ENCODE measurements at regions not wholly inside any gene's neighbourhood (a gene's known extent, or its start where the extent isn't known, plus 50 kb on each side); places are given as distances from the start of the nearest gene placed in this dataset.
"Not testable (repeated sequence)": the region's sequence is repeated elsewhere in the genome, so short reads cannot be mapped to it uniquely, and the experiment has no call there.

GRCh38 chr18:39464006-39464405, 1898.4 kb upstream of the CELF4 start:
- no peaks in the 10 kb centered on the region for H3K27me3 ChIP-seq (replicated peaks; ENCODE audit: control insufficient read depth, insufficient read depth, low read length, poor library complexity, severe bottlenecking)
- no peak overlapping the region for H3K4me3 ChIP-seq (ENCODE audit: insufficient read depth, low read depth, low read length, poor library complexity, severe bottlenecking)
- no peaks in the 10 kb centered on the region for H3K9me3 ChIP-seq (ENCODE audit: control insufficient read depth, low read length)
- H3K36me3 ChIP-seq (ENCODE audit: control insufficient read depth, insufficient read depth, low read length) = no peaks in the 10 kb centered on the region
- no peaks in the 10 kb centered on the region for H3K4me1 ChIP-seq (ENCODE audit: control insufficient read depth, insufficient read depth, low read length, poor library complexity, severe bottlenecking)
- no peak overlapping the region for H3K27ac ChIP-seq (ENCODE audit: insufficient read depth, low read length, poor library complexity, severe bottlenecking)
- no peak for DNase-seq

- DNase-seq = no peak
- Histone ChIP-seq H3K27me3 (replicated peaks; ENCODE audit: control insufficient read depth, insufficient read depth, low read length, poor library complexity, severe bottlenecking) (no peaks in the 10 kb centered on the region), H3K27ac (ENCODE audit: insufficient read depth, low read length, poor library complexity, severe bottlenecking) (no peak overlapping the region), H3K9me3 (ENCODE audit: control insufficient read depth, low read length) (no peaks in the 10 kb centered on the region), H3K36me3 (ENCODE audit: control insufficient read depth, insufficient read depth, low read length) (no peaks in the 10 kb centered on the region), H3K4me1 (ENCODE audit: control insufficient read depth, insufficient read depth, low read length, poor library complexity, severe bottlenecking) (no peaks in the 10 kb centered on the region), H3K4me3 (ENCODE audit: insufficient read depth, low read depth, low read length, poor library complexity, severe bottlenecking) (no peak overlapping the region)
Observed at GRCh38 chr18:39462436-39462835, 1896.8 kb upstream of the CELF4 start.

GRCh38 chr18:39460136-39460535, 1894.5 kb upstream of the CELF4 start:
- no peaks in the 10 kb centered on the region for H3K27me3 ChIP-seq (replicated peaks; ENCODE audit: control insufficient read depth, insufficient read depth, low read length, poor library complexity, severe bottlenecking)
- no peak overlapping the region for H3K27ac ChIP-seq (ENCODE audit: insufficient read depth, low read length, poor library complexity, severe bottlenecking)
- H3K4me1 ChIP-seq (ENCODE audit: control insufficient read depth, insufficient read depth, low read length, poor library complexity, severe bottlenecking) = no peaks in the 10 kb centered on the region
- H3K9me3 ChIP-seq (ENCODE audit: control insufficient read depth, low read length) = no peaks in the 10 kb centered on the region
- no peaks in the 10 kb centered on the region for H3K36me3 ChIP-seq (ENCODE audit: control insufficient read depth, insufficient read depth, low read length)
- H3K4me3 ChIP-seq (ENCODE audit: insufficient read depth, low read depth, low read length, poor library complexity, severe bottlenecking) = no peak overlapping the region
- DNase-seq = no peak

- H3K4me1 ChIP-seq (ENCODE audit: control insufficient read depth, insufficient read depth, low read length, poor library complexity, severe bottlenecking) = no peaks in the 10 kb centered on the region
- no peaks in the 10 kb centered on the region for H3K9me3 ChIP-seq (ENCODE audit: control insufficient read depth, low read length)
- no peak overlapping the region for H3K27ac ChIP-seq (ENCODE audit: insufficient read depth, low read length, poor library complexity, severe bottlenecking)
- H3K27me3 ChIP-seq (replicated peaks; ENCODE audit: control insufficient read depth, insufficient read depth, low read length, poor library complexity, severe bottlenecking) = no peaks in the 10 kb centered on the region
- no peaks in the 10 kb centered on the region for H3K36me3 ChIP-seq (ENCODE audit: control insufficient read depth, insufficient read depth, low read length)
- H3K4me3 ChIP-seq (ENCODE audit: insufficient read depth, low read depth, low read length, poor library complexity, severe bottlenecking) = no peak overlapping the region
- no peak for DNase-seq
Observed at GRCh38 chr18:39455285-39455684, 1889.7 kb upstream of the CELF4 start.

- Histone ChIP-seq H3K27me3 (replicated peaks; ENCODE audit: control insufficient read depth, insufficient read depth, low read length, poor library complexity, severe bottlenecking) (no peaks in the 10 kb centered on the region), H3K27ac (ENCODE audit: insufficient read depth, low read length, poor library complexity, severe bottlenecking) (no peak overlapping the region), H3K9me3 (ENCODE audit: control insufficient read depth, low read length) (no peaks in the 10 kb centered on the region), H3K4me1 (ENCODE audit: control insufficient read depth, insufficient read depth, low read length, poor library complexity, severe bottlenecking) (no peaks in the 10 kb centered on the region), H3K36me3 (ENCODE audit: control insufficient read depth, insufficient read depth, low read length) (no peaks in the 10 kb centered on the region), H3K4me3 (ENCODE audit: insufficient read depth, low read depth, low read length, poor library complexity, severe bottlenecking) (no peak overlapping the region)
- DNase-seq = no peak
Observed at GRCh38 chr18:39454866-39455265, 1889.3 kb upstream of the CELF4 start.

GRCh38 chr18:39453882-39454281, 1888.3 kb upstream of the CELF4 start:
- no peak overlapping the region for H3K4me3 ChIP-seq (ENCODE audit: insufficient read depth, low read depth, low read length, poor library complexity, severe bottlenecking)
- H3K27ac ChIP-seq (ENCODE audit: insufficient read depth, low read length, poor library complexity, severe bottlenecking) = no peak overlapping the region
- no peaks in the 10 kb centered on the region for H3K9me3 ChIP-seq (ENCODE audit: control insufficient read depth, low read length)

GRCh38 chr18:39453356-39453755, 1887.8 kb upstream of the CELF4 start:
- H3K4me3 ChIP-seq (ENCODE audit: insufficient read depth, low read depth, low read length, poor library complexity, severe bottlenecking) = no peak overlapping the region
- H3K27ac ChIP-seq (ENCODE audit: insufficient read depth, low read length, poor library complexity, severe bottlenecking) = no peak overlapping the region
- no peak for DNase-seq

More at GRCh38 chr18:39453882-39454281, 1888.3 kb upstream of the CELF4 start:
- Histone ChIP-seq H3K4me1 (ENCODE audit: control insufficient read depth, insufficient read depth, low read length, poor library complexity, severe bottlenecking) (no peaks in the 10 kb centered on the region), H3K36me3 (ENCODE audit: control insufficient read depth, insufficient read depth, low read length) (no peaks in the 10 kb centered on the region), H3K27me3 (replicated peaks; ENCODE audit: control insufficient read depth, insufficient read depth, low read length, poor library complexity, severe bottlenecking) (no peaks in the 10 kb centered on the region)
- no peak for DNase-seq

GRCh38 chr18:39450958-39451357, 1885.4 kb upstream of the CELF4 start:
- no peaks in the 10 kb centered on the region for H3K4me1 ChIP-seq (ENCODE audit: control insufficient read depth, insufficient read depth, low read length, poor library complexity, severe bottlenecking)

More at GRCh38 chr18:39453356-39453755, 1887.8 kb upstream of the CELF4 start:
- no peaks in the 10 kb centered on the region for H3K36me3 ChIP-seq (ENCODE audit: control insufficient read depth, insufficient read depth, low read length)
- H3K9me3 ChIP-seq (ENCODE audit: control insufficient read depth, low read length) = no peaks in the 10 kb centered on the region
- no peaks in the 10 kb centered on the region for H3K27me3 ChIP-seq (replicated peaks; ENCODE audit: control insufficient read depth, insufficient read depth, low read length, poor library complexity, severe bottlenecking)
- no peaks in the 10 kb centered on the region for H3K4me1 ChIP-seq (ENCODE audit: control insufficient read depth, insufficient read depth, low read length, poor library complexity, severe bottlenecking)

GRCh38 chr18:39449566-39449965, 1884.0 kb upstream of the CELF4 start:
- no peaks in the 10 kb centered on the region for H3K9me3 ChIP-seq (ENCODE audit: control insufficient read depth, low read length)

More at GRCh38 chr18:39450958-39451357, 1885.4 kb upstream of the CELF4 start:
- no peak overlapping the region for H3K27ac ChIP-seq (ENCODE audit: insufficient read depth, low read length, poor library complexity, severe bottlenecking)
- DNase-seq = no peak
- no peak overlapping the region for H3K4me3 ChIP-seq (ENCODE audit: insufficient read depth, low read depth, low read length, poor library complexity, severe bottlenecking)
- H3K27me3 ChIP-seq (replicated peaks; ENCODE audit: control insufficient read depth, insufficient read depth, low read length, poor library complexity, severe bottlenecking) = no peaks in the 10 kb centered on the region
- no peaks in the 10 kb centered on the region for H3K9me3 ChIP-seq (ENCODE audit: control insufficient read depth, low read length)
- no peaks in the 10 kb centered on the region for H3K36me3 ChIP-seq (ENCODE audit: control insufficient read depth, insufficient read depth, low read length)

GRCh38 chr18:39448942-39449341, 1883.3 kb upstream of the CELF4 start:
- Histone ChIP-seq H3K9me3 (ENCODE audit: control insufficient read depth, low read length) (no peaks in the 10 kb centered on the region), H3K27me3 (replicated peaks; ENCODE audit: control insufficient read depth, insufficient read depth, low read length, poor library complexity, severe bottlenecking) (no peaks in the 10 kb centered on the region), H3K4me1 (ENCODE audit: control insufficient read depth, insufficient read depth, low read length, poor library complexity, severe bottlenecking) (no peaks in the 10 kb centered on the region), H3K36me3 (ENCODE audit: control insufficient read depth, insufficient read depth, low read length) (no peaks in the 10 kb centered on the region), H3K4me3 (ENCODE audit: insufficient read depth, low read depth, low read length, poor library complexity, severe bottlenecking) (no peak overlapping the region), H3K27ac (ENCODE audit: insufficient read depth, low read length, poor library complexity, severe bottlenecking) (no peak overlapping the region)
- DNase-seq = no peak

More at GRCh38 chr18:39449566-39449965, 1884.0 kb upstream of the CELF4 start:
- DNase-seq = no peak
- Histone ChIP-seq H3K4me3 (ENCODE audit: insufficient read depth, low read depth, low read length, poor library complexity, severe bottlenecking) (no peak overlapping the region), H3K36me3 (ENCODE audit: control insufficient read depth, insufficient read depth, low read length) (no peaks in the 10 kb centered on the region), H3K27ac (ENCODE audit: insufficient read depth, low read length, poor library complexity, severe bottlenecking) (no peak overlapping the region), H3K27me3 (replicated peaks; ENCODE audit: control insufficient read depth, insufficient read depth, low read length, poor library complexity, severe bottlenecking) (no peaks in the 10 kb centered on the region), H3K4me1 (ENCODE audit: control insufficient read depth, insufficient read depth, low read length, poor library complexity, severe bottlenecking) (no peaks in the 10 kb centered on the region)

- not testable (repeated sequence) for H3K9me3 ChIP-seq (ENCODE audit: control insufficient read depth, low read length); H3K4me1 ChIP-seq (ENCODE audit: control insufficient read depth, insufficient read depth, low read length, poor library complexity, severe bottlenecking); H3K36me3 ChIP-seq (ENCODE audit: control insufficient read depth, insufficient read depth, low read length); DNase-seq; H3K4me3 ChIP-seq (ENCODE audit: insufficient read depth, low read depth, low read length, poor library complexity, severe bottlenecking); H3K27me3 ChIP-seq (replicated peaks; ENCODE audit: control insufficient read depth, insufficient read depth, low read length, poor library complexity, severe bottlenecking); H3K27ac ChIP-seq (ENCODE audit: insufficient read depth, low read length, poor library complexity, severe bottlenecking)
Observed at GRCh38 chr18:39444957-39445356, 1879.4 kb upstream of the CELF4 start.

All from effector memory CD4-positive, alpha-beta T cell (primary cell).